HG03103 (cell line): ENCODE measurements at regions not wholly inside any gene's neighbourhood (a gene's known extent, or its start where the extent isn't known, plus 50 kb on each side); places are given as distances from the start of the nearest gene placed in this dataset.

Experiments
- ATAC-seq: cut with Tn5 transposase; IDR thresholded peaks from one replicate; pipeline ENCODE4 v1.9.1; 2021; ENCODE audit warnings: low read depth; ENCODE audit not compliant: unreplicated experiment

DNA sequence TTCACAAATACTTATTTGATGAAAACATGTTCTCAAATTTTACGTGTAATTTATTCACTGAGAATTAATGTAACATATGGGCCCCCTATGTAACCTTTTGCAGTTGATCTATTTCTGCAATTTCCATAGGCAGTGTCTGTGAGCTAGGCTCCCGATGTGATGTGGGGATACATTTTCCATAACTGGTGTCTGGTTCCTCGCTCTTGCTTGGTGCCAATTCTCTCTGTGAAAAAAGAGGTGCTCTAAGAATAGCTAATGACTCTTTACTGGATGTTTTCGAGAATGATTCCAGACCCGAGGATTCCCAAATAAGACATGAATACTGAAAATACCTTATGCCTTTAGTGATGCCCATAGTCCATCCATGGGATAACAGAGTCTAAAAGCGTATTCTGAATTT lies 286.7 kb upstream of the FZD8 start:
- ATAC-seq = no peak

DNA sequence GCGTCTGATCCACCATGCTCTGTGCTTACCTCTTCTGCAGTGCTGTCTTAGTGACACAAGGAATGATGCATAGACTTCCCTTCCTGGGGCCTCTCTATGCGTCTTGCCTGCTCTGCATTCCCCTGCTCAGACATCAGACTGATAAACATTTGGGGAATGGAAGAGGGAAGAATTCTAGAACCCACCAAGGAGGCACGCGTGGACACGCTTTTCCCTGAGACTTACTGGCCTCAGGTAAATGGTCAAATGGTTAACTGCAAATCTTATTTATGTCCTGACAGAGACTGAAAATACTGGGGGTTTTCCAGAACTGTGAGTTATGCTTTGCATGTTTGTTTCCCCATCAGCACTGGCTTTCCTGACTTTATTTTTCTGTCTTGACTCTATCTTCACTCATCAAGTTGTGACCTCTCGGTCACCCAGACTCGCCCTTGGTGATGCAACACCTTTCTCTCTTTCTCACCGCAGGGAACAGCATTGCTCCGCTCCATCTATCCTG lies 285.9 kb upstream of the FZD8 start:
- ATAC-seq = no peak

DNA sequence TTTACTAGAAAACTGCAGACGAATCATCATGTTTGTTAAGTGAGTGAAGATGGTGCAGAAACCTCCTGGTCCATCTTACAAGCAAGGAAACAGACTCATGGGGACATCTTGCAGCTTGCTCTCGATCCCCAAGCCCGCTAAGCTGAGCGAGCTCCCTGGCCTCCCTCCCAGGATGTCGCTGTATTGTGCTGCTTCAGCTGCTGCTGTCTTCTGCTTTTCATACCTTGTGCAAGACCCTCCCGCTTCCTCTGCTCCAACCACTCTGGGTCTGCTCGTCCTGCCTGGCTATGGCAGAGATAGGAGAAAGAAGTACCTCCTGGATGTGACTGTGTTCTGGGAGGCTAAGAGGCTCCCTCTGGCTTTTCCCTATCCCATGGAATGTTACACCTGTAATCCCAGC lies 285.2 kb upstream of the FZD8 start:
- ATAC-seq = no peak

DNA sequence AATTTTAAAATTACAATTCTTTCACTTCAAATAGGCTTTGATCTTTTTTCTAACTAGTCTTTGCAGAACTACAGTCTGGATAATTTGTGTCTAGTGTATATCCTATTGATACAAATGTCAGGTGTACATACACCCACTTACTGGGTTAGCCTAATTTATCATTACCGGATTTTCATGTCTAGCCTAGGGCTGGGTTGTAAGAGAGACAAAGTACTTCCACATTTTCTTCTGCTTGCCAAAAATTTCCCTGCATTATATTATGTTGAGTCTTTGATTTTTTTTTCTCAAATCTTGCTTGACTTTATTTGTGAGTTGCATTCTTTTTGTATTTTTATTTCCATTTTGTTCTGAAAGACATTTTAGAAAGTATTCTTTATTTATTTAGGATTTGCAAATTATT lies 284.8 kb upstream of the FZD8 start:
- no peak for ATAC-seq

DNA sequence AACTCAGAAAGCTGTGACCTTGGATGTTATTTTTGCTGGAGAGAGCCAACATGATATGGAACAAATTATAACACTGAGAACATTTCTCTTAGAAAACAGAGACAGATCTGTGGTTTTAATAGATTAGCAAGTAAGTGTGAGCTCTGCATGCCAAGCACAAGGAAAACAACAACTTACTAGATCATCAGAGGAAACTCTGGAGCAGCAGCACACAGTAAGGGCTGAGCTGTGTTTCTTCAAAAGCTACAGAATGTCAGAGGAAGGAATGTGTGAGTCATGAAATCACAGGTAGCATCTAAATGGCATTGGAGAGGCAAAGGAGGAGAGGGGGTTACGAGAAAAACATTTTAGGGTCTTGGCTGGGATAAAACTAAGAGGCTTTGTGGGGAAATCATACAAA lies 283.4 kb upstream of the FZD8 start:
- no peak for ATAC-seq

DNA sequence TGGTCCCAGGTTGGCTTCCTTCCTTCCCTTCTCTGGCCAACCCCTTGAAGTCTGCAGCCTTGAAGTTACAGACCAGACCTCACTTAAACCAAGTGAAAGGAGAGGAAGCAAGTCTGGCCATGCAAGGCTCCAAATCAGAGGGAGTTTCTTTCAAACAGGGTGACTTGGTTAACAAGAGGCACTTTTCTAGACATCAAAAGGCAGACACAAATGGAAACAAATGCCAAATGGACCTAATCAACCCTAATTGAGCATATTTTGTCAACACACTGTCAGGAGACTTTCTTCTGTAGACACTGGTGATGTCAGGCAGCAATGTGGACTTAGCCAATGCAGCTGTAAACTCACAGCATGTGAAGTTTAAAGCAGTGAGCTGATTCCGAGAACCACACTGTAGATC lies 282.7 kb upstream of the FZD8 start:
- no peak for ATAC-seq

DNA sequence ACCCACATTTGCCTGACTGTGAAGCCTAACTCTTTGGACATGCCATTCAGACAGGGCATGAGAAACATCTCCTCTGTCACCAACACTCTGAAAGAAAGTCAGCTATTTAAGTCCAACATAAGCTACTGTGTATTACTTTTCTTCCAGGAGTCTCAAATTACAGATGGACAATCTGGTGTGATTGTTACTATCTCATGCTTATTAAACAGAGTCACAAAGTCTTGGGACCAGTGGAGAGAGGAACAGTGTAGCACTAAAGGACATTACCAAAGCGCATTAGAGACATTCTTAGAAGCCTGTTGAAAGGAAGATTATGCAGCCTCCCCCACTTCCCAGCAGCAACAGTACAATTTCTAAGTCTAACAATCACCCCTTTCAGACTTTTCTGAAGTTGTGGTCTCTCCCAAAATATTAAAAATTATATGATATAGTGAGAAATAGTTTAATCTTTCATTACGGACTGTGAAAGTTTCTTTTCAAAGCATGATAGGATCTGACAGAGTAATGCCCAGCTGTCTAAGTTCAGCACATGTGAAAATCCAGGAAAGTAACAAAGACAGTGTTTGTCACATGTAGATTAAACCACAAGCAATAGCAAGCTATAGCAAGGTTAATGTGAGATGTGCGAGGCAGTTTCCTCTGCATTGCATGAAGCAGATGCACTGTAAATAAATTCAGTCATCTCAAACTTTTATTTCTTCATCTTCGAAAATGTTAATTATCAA lies 280.9 kb upstream of the FZD8 start:
- ATAC-seq = no peak

DNA sequence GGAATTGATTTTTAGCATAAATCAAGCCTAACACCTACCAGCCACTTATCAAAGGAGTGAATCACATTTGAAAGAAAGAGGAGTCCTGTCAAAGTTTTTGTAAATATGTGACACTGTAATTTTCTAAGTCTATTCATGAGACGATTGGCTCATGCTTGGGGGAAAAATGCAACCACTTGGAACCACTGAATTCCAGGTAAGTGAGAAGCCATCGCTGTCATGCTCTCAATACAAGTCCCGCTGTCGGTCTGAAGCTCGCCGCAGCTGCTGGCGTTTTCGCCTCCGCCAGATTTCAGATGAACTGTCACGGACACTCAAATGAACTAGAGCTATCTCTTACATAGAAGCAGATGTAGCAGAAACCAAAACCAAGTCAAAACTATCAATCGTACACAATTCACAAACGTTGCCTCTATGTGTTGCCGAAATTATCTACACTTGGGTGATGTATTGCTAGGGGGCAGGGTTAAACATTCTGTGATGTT lies 279.8 kb upstream of the FZD8 start:
- ATAC-seq = no peak

DNA sequence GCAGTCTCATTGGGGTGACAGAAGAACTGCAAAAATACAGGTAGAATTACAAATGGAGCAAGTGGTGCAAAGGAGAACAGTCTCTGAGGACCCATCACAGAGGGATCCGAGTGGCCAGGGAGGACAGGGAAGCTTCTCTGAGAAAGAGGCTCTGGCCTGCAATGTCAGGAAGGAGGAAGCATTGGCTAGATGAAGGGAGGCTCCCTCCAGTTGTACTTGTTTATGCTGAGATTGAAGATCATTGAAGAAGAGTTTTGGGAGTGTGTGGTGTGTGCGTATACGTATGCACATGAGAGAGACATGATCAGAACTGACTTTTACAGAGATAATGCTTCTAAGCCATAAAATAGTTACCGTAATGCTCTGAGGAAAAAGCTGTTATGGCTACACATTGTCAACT lies 274.7 kb upstream of the FZD8 start:
- no peak for ATAC-seq

DNA sequence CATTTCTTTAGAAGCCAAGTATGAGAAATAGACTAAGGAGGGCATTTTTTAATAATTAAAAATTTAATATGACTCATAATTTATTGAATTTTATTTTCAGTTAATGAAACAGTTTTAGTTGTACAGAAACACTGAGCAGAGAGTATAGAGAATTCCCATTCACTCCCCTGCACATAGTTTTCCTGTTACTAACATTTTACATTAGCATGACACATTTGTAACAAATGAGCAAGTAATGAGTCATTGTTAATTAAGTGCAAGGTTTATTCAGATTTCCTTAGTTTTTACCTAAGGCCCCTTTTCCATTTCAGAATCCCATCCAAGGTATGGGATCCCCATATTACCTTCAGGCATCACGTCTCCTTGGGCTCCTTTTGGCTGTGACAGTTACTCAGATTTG lies 271.5 kb upstream of the FZD8 start:
- ATAC-seq = no peak

DNA sequence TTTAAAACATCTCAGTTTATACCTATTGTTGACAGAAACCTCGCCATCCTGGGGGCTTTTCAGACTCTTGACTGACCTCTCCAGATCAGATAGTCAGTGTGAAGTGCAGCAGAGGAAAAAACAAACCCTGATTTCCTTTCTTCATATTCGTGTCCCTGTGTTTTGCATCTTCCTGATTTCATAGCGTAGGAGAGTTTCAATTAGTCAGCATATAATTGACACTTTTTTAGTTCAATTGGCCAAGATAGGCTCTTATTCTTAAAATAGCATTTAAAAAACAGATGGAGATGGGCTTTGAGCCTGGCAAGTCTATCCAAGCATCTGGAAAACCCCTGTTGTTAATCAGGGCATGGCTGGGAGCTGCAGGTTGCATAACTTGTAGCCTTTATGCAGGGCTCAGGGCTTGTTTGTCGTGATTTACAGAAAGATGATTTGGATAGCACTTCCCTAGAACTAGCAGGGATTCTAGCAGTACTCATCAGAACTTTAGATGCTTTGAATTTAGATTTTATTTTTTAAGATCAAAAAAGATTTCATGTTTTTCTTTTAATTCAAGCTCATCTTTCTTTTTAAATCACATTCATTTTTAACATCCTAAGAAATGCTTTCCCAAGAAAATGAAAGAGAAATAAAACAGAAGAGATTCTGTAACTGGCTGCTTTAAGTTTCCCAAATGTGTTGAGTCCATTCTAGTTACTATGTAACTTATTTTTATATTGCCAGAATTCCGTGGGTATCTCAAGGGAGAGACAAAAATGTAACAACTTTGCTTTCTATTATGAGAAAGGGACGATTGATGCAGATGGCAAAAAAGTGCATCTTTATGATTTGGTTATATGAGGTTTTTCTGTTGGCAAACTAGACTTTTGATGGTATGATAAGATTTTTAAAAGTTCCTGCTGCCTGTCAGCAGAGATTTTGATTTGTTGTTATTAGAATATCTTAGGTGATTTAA lies 270.8 kb upstream of the FZD8 start:
- no peak for ATAC-seq

DNA sequence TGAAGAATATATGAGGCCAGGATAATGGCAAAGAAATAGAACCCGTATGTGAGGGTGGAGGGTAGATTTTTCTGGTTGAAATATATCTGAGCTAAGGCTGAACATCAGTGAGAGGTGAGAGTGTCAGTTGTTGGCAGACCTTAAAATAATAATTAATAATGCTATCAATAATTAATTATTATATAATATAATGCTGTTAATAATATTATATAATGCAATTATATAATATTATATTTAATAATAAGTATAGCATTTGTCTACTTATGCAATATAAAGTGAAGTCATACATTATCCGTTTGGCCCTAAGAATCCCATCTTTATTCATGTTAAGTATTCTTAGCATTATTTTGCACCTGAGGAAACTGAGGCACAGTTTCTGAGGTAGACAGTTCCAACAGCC lies 269.9 kb upstream of the FZD8 start:
- no peak for ATAC-seq

DNA sequence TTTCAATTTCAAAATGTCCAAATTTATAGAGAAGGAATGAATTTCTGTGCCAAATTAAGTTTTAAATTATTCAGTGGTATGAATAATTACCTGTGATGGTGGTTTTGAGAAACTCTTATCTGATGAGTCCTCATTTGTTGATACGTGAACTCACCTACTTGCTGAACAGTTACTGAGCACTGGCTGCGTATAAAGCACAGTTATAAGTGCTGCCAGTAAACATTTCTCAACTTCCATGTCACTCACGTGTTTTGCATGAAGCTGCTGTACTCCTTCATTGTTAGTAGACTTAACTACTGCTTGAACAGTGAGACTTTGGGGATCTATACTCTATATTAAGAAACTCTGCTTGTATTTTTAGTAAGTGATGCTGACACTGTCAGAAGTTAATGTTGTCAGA lies 269.1 kb upstream of the FZD8 start:
- no peak for ATAC-seq

DNA sequence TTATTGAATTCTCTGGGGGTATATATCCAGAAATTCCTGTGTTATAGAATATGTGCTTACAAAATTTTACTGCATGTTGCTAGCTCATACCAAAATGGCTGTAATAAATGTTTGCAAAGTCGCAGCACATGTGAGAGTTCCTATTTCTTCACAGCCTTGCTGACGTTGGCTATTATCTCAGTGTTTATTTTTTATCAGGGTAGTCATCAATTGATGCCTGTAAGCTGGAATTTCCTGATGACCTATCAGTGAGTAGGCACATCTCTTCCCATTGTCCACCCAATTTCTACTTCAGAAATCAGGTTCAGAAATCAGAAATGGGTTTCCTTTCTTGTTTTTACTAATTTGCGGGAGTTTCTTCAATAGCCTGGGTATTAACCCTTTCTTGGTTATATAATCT lies 268.1 kb upstream of the FZD8 start:
- no peak for ATAC-seq

DNA sequence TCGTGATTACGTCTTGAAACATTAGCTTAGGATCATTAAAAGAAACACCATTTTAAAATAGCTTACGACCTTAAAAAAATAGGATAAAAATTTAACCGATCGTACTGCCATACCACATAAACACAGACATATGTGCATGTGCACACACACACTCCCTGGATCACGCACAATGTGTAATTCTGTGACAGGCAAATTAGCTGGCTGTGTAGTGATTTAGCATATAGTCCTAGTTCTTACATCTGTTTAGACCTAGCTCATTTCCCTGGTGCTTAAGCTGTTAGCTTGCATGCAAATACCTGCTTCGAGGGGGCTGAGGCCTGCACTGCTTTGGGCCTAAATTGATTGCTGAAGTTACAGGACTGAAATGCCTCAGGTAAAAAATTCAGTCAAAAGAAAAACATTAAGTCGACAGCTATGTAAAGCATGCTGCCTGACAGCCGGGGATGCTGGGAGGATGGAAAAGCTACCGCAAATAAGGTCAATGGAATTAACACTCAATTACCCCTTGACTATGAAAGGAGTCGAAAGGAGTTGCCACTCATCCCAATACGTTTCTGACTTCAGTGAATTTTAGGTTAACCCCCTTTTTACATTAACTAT lies 267.1 kb upstream of the FZD8 start:
- ATAC-seq = no peak

DNA sequence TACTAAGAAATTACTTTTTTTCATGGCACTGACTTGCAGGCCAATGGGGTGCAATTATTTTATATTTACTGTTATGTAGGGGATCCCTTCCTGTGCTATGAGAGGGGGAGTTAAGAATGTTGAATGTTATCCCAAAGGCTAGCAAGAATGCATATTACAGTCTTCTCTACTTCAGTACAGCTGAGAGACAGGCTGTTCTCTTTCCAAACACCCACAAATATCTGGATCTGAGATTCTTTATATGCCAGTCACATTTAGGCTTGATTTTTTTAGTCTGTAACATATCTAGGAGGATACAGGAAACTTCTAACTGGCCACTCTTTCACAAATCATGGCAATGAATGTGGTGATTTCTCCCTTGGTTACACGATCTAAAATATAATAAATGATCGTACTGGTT lies 266.4 kb upstream of the FZD8 start:
- ATAC-seq = no peak

DNA sequence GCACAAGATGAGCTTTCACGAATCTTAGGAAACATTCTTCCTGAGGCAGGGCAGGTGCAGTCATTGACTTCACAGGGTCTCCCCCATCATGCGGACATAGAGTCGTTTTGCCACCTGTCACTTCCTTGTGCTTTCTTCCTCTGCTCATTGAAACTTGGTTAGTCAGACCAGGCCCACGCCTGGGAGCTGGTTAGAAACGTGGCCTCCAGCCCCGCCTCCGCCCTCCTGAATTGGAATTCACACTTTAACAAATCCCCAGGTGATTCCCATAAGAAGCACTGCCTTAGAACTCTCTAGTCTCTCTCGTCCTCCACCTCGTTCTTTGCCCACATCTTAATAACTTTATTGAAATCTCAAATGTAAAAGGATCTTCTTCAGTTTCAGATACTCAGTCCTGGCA lies 265.5 kb upstream of the FZD8 start:
- ATAC-seq = no peak

DNA sequence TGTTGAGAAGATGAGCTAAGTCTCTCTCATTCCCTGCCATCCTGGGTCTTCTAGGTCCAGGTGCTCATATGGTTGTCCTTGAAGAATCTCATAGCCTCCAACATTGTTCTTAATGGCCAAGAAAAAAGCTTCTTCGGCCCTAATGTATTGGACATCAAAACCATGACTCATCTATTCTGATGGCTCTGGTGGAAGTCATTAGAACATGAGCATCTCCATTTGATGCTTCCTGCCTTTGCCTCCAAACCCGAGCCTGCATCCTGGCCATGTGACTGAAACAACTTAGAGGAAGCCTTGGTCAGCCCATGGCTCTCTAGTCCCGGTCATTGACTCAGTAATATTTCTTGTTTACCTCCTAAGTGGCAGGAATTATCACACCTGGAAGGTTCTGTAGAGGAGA lies 264.1 kb upstream of the FZD8 start:
- ATAC-seq = no peak

DNA sequence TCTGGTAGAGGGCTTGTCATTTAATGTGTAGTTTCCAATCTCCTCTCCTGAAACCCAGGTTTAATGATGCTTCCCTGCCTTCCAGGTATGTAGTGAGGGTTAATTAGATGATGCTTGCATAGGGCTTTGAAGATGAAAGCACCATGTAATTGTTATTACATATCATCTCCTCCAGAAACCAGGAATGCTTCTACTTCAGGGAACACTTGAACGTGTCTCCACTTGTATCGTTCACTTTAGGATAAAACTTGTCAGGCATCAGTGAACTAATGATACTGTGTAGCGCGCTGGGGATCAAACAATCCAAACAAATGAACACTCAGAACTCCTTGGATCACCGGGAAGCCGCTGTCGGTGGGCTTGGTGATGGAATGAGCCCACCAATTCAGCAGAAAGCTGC lies 260.9 kb upstream of the FZD8 start:
- no peak for ATAC-seq

DNA sequence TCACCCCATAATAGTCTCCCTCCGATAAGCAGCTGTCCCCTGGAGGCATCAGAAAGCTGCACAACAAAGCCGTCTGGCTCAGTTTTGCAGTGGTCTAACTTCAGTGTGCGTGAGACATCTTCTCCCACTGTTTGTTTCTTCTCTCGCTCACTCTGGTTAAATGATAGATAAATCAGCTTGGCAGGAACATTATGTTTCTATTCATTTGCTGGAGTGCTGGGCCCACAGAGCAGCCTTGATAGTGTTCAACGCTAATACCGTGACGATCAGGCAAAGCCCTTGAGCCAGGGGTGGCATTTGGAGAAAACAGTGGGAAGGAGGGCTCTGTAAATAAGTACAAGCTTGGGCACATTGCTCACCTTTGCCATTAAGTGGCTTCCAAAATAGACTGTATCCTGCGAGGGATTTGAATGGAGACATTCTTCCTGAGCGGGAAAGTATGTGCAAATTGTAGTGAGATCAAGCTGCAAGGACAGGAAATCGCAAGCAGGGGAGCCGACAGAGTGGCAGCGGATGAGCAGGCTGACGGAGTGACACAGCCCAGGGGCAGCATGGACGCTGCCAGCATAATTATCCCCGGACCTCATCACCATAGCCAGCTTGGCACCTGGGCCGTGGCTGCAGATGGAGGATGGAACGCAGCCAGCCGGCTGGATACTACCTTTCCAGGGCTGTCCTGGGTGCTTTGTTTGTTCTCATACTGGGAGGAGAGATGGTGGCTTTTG lies 256.8 kb upstream of the FZD8 start:
- no peak for ATAC-seq

DNA sequence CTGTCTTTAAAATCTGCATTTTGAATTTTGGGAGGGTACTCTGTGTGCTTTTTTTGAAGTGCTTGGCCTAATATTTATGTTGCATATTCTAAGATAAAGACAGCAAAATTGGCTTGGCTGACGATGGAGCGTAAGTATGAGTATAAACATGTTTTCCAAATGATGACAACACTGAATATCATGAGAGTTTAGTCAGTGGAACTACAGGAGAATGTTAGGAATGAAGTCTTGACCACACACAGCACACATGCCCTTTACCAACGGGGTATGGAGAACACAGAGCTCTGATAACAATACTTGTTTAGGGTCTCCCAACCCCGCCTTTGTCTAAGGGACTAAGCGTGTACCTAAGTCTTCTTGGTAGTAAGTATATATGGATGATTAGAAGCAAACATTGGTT lies 253.9 kb upstream of the FZD8 start:
- ATAC-seq = no peak
